Peyer's patch (tissue), 4 donors: ENCODE measurements at regions not wholly inside any gene's neighbourhood (a gene's known extent, or its start where the extent isn't known, plus 50 kb on each side); places are given as distances from the start of the nearest gene placed in this dataset.

Experiments
- POLR2A ChIP-seq, 2 donors: fragments of 450-650 bp; IDR thresholded peaks; one replicate each; pipeline ENCODE4 v1.5.1; 2017; ENCODE audit warnings: antibody characterized with exemption in 2 of 2, mild to moderate bottlenecking in 2 of 2, moderate library complexity in 2 of 2
- TF ChIP-seq, protein P1 (sequence below), 6 experiments: fragments of 450-650 bp in 4 of 6; fragments of 200-600 bp in 2 of 6; sonication (generic) in 1 of 6; IDR thresholded peaks; one replicate each; pipeline ENCODE4 v1.5.1; 2017 to 2019; ENCODE audit warnings: antibody characterized with exemption in 6 of 6, mild to moderate bottlenecking in 3 of 6, moderate library complexity in 1 of 6

DNA sequence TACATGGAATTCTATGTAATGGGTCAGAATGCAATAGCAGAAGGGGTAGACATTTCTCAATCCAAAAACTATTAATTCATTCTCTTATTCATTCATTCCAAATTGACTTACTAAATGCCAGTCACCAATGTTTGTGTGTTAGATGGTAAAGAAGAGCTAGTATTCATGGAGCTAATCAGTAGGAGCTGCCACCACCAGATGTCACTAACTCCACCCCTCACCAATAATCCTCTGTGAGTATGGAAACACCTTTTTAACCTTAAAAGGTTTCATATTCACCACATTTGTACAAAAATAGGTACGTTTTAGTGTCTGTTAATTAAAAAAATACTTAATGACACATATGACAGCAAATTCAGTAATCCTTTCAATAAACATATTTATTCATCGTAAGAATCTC is 131.8 kb upstream of the PKN2 start:
- TF ChIP-seq POLR2A (IDR thresholded peaks at IDR 0.05) = no peak
- TF ChIP-seq, protein P1, sequence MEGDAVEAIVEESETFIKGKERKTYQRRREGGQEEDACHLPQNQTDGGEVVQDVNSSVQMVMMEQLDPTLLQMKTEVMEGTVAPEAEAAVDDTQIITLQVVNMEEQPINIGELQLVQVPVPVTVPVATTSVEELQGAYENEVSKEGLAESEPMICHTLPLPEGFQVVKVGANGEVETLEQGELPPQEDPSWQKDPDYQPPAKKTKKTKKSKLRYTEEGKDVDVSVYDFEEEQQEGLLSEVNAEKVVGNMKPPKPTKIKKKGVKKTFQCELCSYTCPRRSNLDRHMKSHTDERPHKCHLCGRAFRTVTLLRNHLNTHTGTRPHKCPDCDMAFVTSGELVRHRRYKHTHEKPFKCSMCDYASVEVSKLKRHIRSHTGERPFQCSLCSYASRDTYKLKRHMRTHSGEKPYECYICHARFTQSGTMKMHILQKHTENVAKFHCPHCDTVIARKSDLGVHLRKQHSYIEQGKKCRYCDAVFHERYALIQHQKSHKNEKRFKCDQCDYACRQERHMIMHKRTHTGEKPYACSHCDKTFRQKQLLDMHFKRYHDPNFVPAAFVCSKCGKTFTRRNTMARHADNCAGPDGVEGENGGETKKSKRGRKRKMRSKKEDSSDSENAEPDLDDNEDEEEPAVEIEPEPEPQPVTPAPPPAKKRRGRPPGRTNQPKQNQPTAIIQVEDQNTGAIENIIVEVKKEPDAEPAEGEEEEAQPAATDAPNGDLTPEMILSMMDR (IDR thresholded peaks at IDR 0.05) = peak in 2 of 6 experiments; percentile 18 to 26
